HL-60/S4 (cell line): ENCODE measurements at regions not wholly inside any gene's neighbourhood (a gene's known extent, or its start where the extent isn't known, plus 50 kb on each side); places are given as distances from the start of the nearest gene placed in this dataset.

Experiments used
- in situ Hi-C: fragments of 300-500 bp; cut with MboI; formaldehyde crosslinking; loops from 2 replicates; pipeline ENCODE4 v1.14.3; 2022; ENCODE audit warnings: low sequenced_read_pairs

DNA sequence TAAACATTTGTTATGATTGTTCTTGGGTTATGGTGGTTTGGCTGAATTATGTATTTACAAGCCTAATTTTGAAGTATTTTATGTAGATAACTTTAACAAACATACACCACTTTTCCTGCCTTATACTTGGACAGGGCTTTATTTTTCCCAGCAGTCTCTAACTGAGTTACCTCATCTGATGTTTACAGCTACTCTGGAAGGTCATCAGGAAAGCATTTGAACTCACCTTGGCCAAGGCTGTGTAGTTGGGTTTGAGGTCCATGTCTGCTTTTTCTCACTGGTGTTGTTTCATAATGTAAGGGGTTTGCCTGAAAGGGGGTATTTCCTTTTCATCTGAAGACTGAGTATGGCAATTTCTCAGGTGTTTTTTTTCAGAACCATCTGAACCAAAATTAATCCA lies 193.5 kb downstream of the RWDD3 start:
- in situ Hi-C loops, result no loop called here

DNA sequence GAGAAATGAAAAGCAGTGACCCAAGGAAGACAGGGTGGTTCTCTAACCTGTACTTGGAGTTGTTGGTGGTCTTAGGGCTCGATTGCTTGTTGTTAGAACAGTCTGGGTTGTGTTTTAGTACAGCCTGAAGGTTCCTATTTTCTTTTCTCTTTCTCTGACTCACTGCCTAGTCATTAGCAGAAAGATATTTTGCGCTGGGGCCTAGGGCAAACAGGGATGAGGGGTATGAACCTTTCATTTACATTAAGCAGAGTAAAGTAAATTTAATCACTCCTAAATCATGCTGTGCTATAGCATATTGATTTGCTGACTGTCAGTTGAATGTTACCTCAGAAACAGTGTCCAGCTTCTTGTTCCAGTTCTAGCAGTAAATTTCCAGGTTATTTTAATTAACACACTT lies 197.2 kb downstream of the RWDD3 start:
- in situ Hi-C loops, result no loop called here

DNA sequence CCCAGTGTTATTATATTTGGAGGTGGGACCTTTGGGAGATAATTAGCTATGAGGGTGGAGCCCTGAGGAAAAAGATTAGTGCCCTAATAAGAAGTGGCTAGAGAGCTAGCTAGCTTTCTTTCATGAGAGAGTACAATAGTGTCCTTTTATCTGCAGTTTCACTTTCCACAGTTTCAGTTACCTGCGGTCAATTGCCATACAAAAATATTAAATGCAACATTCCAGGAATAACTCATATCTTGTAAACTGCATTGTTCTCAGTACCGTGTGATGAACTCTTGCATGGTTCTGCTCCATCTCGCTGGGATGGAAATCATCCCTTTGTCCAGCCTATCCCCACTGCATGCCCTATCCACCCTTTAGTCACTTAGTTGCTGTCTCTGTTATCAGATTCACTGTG lies 201.6 kb downstream of the RWDD3 start:
- in situ Hi-C loops, result no loop called here

DNA sequence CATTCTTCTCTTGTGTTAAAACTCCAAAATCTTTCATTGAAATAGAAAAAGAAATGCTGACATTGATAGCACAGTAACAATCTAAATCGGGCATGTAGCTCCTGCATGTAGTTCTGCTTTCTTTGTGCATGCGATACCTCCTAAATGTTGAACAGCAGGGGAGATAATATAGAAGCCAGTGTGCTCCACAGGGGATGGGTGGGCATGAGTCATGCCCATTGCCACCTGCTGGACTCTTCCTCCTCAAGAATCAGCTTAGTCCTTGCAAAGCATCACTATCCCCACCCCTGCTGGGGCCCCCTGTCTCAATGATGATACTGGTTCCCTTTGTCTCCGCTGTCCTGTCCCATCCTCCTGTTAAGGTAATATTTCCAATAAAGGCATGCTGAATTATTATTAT lies 203.0 kb downstream of the RWDD3 start:
- in situ Hi-C loops, result no loop called here

DNA sequence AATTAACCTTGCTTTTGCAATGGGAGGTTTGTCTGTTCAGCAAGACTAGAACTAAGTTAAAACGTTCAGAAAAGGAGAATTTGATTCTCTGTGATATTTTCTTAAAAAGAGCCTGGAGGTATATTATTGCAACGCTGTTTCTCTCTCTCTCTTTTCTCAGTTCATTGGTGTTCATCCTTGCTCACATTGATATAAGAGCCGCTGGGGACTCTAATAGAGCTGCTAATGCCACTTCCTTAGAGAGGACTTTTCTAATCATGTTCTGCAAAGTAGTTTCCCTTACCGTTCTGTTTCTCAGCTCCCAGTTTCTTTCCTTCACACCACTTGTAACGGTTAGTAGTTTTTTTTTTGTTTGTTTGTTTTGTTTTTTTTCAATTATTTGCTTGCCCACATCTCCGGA lies 203.8 kb downstream of the RWDD3 start:
- in situ Hi-C loops, result no loop called here

DNA sequence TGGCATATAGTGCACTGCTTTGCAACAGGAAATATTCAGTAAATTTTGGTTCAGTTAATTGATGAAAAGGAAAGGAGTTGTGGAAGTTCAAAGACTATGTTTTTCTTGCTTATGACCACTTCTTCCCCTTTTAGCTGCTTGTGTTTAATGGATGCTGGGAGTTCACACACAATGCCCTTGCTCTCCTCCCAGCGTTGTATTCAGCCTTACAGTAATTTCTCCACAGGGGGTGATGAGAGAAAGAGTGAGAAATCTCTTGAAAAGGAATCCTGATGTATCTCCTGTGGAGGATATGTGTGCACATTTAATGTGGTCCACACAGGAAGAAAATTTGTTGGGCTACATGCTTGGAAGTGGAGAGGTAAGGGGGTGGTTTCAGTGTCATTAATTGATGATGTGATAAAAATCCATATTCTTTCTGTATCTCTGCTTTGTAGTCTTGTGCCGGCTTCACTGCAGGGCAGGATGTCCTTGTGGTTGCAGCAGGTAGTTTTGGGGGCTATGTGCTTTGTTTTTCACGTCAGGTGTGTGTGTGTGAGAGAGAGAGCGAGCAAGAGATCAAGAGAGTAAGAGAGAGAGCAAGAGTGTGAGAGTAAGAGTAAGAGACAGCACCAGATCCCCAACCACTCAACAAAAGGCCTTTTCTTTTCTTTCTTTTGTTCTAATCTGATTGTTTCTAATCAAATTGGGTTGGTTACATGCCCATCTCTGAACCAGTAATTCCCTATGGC lies 204.4 kb downstream of the RWDD3 start:
- in situ Hi-C loops, result no loop called here

DNA sequence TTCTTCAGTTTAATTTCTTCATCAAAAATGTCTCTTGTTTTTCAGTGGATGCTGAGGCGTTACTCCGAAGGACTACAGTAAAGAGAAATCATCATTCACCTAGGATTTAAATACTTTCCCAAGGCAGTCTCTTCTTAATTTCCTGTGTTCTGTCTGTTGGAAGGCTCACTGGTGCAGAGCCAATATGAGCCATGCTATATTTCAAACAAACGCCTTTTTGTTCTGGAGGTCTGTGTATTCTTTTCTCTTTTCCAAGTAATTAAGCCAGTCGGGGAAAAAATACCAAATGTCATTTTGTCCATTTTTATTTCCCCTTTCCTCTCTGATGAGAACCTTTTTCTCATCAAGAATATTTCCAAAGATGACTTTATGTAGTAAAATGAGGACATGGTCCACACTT lies 206.5 kb downstream of the RWDD3 start:
- in situ Hi-C loops, result no loop called here

DNA sequence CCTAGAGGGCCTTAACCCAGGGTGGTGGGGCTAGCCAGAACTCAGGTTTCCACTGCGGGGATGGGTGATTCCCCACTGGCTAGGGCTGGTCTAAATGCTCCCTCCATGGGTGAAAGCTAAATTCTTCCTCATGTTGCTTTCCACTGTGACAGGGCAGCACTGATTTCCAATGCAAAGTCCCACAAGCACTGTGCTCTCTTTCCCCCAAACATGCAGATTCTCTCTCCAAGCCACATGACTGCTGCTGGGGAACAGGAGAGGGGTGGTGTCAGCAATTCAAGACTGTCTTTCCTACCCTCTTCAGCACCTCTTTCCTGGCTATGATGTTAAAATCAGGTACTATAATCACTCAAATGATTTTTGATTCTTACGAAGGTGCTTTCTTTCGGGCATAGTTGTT lies 215.5 kb downstream of the RWDD3 start:
- in situ Hi-C loops, result no loop called here

DNA sequence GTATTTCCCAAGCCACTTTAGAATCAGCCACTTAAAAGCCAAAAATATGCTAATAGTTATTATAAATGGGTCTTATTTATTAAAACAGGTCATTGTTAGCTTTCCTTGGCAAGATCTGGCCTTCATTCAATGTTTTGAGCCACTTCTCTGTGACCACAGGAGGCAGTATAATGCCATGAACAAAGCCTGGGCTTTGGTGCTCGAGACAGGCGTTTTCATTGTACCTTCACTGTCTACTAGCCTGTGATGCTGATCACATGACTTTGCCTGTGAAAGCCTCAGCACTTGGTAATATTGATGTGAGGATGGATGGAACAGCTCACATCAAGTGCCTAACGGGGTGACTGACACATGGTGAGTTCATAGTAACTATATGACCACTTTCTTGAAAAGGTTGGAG lies 217.0 kb downstream of the RWDD3 start:
- in situ Hi-C loops, result no loop called here

DNA sequence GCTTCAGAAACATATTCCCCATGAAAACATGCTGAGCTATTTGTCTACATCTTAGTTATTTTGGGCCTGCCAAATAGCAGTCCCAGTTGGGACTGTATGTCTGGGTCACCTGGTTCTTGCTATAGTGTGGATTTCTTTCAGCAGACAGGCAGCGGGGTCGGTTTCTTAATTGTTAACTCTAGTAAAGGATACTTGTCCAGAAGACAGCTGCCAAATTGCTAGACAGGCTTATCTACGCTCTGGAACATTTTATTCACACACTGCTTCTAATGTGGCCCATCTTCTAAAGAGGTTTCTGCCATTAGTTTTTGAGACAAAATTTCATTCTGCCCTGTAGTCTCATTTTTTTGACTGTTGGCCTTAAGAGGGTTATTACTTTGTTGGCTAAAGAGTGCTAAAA lies 217.9 kb downstream of the RWDD3 start:
- in situ Hi-C loops, result no loop called here

DNA sequence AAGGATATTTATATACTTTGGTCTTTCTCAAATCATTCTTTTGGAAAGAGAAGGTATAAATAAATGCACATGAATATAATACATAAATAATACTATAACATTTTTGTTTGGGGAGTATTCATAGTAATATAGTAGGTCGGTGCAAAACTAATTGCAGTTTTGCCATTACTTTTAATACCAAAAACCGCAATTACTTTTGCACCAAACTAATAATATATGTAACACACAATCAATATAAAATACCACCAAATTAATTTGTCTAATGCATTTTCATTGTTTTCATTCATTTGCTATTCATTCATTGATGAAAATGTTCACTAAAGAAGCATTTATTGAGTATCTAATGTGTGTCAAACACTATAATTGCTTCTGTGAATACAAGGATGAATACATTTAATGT lies 219.0 kb downstream of the RWDD3 start:
- in situ Hi-C loops, result no loop called here

DNA sequence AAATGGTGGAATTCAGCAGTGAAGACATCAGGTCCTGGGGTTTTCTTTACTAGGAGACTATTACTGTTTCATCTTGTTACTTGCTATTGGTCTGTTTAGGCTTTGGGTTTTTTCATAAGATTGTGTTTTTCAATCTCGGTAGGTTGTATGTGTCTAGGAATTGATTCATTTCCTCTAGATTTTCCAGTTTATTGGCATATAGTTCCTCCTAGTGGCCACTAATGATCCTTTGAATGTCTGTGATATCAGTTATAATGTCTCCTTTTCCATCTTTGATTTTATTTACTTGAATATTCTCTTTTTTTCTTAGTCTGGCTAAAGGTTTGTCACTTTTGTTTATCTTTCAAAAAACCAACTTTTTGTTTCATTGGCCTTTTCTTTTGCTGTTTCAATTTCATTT lies 233.0 kb downstream of the RWDD3 start:
- in situ Hi-C loops, result no loop called here

DNA sequence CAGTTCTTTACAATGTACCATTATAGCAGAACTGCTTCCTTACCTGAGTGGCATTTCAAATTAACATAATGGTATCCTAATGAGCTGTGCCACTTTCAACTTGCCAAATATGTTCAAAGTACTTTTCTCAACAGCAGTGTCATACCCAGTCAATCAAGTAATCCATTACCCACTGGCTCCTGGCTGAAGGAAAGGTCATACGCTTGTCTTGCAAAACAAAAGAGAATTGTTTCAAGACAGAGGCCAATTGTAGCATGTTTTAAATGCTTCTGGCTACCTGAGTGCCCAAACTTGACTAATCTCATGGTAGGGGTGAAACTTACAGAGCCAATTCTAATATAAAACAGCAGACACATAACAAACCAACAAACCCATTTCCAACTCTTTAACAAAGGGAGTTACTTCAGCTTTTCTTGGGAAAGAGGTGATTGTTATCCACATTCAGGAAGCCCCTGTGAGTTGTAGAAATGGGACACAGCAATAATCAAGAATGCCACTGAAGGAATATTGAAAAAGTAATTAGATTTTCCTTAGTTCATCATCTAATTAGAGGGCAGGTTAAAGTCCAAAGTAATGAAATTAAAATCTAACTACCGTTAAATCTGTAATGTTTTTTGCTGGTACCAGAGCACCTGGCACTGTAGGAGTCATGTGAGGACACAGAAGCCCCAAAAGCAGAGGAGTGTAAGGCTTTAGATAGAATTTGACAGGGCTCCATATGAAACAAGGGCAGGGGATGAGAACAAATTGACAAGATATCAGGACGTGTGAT lies 241.9 kb downstream of the RWDD3 start:
- in situ Hi-C loops, result no loop called here

DNA sequence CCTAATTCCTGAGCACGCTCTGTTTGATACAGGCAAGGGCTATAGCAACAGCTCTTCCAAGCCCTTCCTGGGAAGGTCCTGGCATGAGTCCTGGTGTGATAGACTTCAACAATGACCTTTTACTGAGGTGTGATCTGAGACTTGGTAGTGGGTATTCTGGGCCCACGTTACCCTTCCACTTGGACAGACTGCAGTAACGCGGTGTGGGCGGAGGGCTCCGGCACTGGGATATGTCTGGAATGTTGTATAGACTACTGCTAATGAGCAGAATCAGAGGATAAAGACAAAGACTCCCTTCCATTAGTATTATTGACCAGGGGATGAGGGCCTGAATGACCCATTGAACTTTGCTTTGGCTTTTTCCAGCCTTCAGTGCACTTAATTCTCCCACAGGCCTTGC lies 262.3 kb downstream of the RWDD3 start:
- in situ Hi-C loops, result no loop called here

DNA sequence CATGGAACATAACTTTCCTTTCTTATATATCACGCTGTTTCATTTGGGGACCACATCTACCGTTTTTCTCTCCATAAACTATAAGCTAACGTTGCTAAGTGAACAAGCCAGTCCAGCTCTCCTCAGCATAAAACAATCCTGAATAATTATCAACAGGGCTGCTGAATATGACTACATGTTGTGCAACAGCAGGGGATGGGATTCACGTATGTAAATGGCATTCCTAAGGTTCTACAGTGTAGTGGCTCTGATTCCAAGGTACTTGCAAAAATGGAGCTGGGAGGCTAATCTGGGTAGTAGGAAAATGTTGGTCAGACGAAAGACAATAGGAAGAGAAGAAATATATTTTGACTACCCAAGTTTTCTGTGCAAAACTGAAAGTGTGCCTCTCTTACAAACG lies 262.8 kb downstream of the RWDD3 start:
- in situ Hi-C loops, result no loop called here

DNA sequence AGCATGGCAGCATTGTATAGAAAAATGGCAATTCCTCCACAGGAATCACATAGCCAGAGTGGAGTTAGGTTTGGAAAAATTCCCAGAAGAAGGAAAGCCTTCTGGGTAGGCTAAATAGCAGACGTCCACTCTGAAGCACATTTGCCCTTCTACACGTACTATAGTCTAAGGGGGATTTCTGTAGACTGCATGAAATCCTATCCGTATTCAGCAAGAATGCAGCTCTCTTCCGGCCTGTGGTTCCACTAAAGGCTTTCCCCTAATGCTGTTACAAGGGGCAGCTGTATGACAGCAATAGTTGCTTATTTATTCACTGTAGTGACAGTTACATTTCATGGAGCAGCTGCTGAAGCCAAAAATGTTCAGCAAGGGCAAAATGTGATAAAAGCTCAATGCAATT lies 263.6 kb downstream of the RWDD3 start:
- in situ Hi-C loops, result no loop called here

DNA sequence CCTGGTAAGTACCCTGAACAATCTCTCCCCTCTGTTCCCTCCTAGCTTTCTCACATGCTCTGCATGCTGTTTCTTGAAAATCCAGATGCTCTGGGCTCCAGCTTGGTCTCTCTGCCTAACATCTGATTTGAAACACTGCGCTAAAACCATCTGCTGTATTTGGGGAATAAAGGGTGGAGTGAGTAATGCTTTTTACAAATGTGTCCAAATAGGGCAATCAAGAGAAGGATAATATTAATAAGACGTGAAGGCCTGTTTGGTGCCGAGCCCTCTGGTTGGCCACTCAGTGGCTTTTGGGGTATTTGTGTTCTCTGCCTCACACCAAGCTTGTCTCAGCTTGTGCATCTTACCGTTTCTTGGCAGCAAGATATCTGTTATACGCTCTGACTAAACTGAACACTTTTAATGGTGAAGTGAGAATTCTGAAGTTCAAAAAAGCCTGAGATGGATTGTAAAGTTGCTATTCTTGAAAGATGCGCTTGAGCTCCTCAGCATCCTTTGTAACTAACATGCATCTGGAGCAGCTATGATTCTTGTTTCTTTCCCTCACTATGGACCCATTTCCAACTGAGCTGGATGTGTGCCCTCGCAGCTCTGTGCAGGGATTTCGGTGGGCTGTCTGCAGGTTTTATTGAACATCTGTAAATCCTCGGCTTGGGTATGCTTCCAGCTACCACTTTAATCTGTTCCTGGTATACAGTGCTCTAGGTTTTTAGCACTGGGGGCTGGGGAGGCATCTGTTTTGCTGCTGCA lies 269.4 kb downstream of the RWDD3 start:
- in situ Hi-C loops, result no loop called here

DNA sequence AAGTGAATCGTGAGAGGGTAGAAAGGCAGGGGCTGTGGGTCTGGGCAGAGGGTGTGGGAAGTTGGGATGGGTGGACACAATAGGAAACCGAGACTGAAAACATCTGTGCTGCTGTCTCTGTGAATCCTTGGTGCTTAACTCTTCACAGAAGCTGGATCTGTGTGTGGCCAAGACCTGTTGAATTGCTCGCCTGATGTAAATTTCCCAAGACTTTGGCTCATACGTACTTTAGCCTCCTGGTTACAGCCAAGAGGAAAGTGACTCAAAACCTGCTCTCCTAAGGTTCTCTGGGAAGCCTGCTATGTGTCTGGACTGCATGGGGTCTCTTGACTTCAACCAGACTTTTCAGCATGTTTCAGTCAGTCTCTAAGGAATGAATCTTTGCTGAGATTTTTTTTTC lies 270.3 kb downstream of the RWDD3 start:
- in situ Hi-C loops, result no loop called here

DNA sequence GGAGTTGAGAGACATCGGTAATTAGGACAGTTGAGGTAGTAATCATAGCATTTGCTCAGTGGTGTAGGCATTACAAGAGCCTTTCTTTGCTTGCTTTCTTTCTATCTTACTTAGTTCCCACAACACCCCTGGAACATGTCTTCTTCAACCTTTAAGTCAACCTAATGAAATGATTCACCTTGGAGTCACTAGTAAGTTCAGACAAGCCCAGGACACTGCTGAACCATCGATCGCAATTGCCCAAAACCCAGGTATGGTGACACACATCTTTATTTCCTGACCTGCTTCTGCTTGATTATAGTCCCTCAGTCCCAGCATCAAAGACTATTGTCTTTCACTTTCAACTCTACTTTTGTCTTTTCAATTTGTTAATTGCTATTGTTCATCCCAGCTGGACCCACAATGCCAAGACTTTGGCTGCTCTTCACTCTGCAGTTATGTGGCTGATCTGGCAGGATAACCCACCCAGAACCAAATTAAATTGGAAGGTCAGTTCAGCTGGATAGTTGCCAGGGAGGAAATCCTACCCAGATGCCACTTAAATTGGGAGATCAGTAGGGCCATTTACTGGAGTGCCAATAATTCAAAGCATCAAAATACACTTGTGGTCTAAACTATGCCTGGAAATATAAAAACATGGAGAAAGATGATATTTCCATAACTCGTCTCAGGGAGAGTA lies 272.9 kb downstream of the RWDD3 start:
- in situ Hi-C loops, result no loop called here

DNA sequence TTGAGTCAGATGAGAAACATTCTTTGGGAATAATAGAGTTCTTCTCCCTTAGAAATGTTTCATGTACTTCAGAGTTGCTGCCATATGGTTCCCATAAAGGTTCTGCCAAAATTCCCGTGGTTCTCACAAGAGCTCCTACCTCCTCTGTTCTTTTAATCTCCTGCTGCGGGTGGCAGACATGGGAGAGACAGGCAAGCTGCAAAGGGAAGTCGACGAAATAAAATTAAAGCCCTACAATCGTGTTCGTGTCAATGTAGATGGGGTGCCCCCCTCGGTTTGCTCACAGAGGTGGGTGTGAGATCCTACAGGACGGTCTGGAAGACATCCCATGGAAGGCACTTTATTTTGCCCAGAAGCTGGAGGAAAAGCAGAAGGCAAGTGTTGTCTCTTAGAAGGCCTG lies 276.0 kb downstream of the RWDD3 start:
- in situ Hi-C loops, result no loop called here

DNA sequence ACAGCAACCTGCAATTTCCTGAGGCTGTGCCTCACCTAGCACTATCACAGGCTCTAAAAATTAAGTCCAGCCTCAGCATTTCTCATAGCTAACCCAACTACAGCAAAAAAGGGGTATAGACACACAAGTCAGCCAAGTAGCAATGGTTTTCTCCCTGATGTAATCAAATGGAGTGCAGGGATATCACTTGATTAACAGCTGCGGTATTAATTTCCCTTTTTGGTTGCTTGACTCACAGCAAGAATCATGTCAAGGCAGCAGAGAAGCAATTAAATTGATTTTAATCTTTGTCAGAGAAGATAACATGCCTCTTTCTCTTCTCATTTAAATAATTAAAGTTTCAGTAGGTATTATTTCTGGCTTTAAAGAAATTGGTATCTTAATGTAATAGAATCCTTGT lies 278.9 kb downstream of the RWDD3 start:
- in situ Hi-C loops, result no loop called here
